Amniotic epithelial cell (primary cell): ENCODE measurements at regions not wholly inside any gene's neighbourhood (a gene's known extent, or its start where the extent isn't known, plus 50 kb on each side); places are given as distances from the start of the nearest gene placed in this dataset.

ENCODE experiments used
- DNase-seq: peaks from one replicate; pipeline ENCODE4 v3.0.0-alpha.2; 2010; ENCODE audit warnings: low read depth

DNA sequence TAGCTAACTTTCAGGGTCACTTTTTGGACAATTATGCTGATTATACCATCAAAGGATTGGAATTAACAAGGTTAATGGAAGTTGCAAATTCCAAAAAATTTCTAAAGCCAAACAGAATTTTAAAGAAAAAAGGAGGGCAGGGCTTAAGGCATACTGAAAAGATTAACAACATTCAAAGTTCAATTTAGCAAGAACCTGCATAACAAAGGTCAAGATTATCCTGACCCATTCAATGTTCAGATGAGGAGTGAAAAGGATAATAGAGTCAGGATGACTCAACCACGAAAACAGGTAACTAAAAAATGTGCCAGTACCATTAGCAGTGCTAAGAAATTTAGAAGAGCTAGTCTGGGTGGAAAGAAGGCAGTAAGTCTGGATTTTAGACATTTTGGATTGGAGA is 139.8 kb upstream of the HNMT start:
- DNase-seq = no peak

- DNase-seq = no peak
Measured at GRCh38 chr2:137826373-137827372, 137.6 kb upstream of the HNMT start.

DNA sequence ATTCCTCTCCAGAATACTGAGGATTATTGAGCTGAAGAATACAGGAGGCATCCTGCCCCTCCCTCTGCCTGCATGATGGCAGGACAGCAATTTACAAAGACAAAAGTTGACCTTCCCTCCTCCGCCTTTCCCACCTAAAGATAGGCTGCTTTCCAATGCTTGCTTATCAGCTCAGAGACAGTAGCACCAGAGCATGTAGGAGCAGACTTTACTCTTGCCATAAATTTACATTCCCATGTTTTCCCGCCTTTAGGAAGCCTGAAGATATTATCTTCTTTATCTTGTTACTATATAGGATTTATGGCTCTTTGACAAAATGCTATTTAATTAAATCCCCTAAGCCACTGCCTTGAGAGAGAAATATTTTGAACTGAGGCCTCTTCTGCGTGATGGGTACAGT is 135.6 kb upstream of the HNMT start:
- DNase-seq = no peak

DNA sequence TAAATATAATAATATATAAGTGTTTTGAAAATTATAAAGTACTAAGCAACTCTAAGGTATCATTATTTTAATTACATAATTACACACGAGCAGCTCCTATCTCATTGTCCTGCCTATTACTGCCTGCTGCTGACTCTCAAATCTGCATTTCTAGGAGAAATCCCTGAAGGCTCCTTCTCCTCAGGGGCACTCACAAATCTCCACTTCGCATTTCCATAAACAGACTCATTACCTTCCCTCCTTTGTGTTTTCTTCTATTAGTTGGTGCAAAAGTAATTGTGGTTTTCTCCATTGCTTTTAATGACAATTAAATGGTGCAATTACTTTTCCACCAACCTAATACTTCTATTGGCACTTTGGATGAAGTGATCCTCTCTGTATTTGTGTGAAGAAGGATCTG is 135.0 kb upstream of the HNMT start:
- DNase-seq = no peak

DNA sequence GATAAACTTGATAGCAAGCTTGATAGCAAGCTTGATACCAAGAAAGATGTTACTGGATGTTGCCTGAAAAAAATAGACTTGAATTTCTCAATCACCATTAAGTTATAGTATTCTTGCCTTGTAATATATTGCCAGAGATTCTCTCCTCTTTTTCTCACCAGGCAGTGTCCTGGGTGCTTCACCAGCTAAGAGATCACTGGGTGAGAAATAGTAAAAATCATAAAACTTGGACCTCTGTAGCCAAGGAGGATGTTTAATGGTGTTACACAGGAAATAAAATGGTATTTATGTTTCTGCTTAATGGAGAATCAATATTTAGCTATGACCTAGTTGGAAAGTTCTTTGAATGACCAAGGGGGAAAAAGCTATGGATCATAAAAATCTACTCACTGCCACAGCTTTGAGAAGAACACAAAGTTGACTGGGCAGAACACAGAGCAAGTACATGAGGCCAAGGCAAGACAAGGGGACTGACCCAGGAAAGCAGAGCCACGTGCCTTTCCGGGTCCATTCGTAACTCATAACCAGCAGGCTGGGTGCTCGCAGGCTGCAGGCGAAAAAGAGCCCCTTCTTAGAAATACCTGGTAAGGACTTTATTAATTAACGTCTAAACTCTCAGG is 129.4 kb upstream of the HNMT start:
- no peak for DNase-seq

GRCh38 chr2:137836671-137837070 is 127.6 kb upstream of the HNMT start:
- no peak for DNase-seq

- DNase-seq = no peak
Measured at GRCh38 chr2:137837830-137838229, 126.4 kb upstream of the HNMT start.

- peak; percentile 49 for DNase-seq
Measured at GRCh38 chr2:137838255-137839092, 125.8 kb upstream of the HNMT start.

DNA sequence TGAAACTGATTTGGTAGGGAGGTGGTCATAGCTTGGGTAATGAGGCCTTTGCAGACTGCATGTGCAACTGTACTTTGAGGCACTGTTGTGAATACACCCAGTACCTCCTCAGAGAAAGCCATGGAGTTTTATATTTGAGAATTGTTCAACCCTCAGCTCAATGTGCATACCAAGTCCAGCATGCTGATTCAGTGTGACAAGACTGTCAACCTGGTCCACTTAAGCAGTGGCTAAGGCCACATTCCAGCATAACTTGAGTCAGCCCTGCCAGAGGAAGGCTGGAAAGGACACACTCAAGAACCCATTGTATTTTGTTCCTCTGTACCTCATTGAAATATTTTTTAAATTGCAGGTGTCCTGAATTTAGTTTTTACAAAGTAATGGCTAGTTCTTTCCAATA is 121.8 kb upstream of the HNMT start:
- no peak for DNase-seq

- no peak for DNase-seq
Measured at GRCh38 chr2:137842952-137843351, 121.3 kb upstream of the HNMT start.

GRCh38 chr2:137845422-137845821 is 118.9 kb upstream of the HNMT start:
- DNase-seq = no peak

- DNase-seq = no peak
Measured at GRCh38 chr2:137846993-137847392, 117.3 kb upstream of the HNMT start.

DNA sequence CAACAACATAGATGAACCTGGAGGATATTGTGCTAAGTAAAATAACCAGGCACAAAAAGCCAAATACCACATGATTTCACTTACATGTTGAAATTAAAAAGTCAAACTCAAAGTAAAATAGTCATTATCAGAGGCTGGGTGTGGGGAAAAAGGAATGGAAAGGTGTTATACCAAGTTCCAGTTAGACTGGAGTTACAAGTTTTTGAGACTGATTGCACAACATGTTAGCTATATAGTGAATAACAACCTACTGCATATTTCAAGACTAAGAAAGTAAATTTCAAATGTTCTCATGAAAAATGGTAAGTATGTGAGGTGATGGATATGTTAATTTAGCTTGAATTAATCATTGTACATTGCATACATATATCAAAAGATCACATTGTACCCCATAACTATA is 116.8 kb upstream of the HNMT start:
- DNase-seq = no peak

DNA sequence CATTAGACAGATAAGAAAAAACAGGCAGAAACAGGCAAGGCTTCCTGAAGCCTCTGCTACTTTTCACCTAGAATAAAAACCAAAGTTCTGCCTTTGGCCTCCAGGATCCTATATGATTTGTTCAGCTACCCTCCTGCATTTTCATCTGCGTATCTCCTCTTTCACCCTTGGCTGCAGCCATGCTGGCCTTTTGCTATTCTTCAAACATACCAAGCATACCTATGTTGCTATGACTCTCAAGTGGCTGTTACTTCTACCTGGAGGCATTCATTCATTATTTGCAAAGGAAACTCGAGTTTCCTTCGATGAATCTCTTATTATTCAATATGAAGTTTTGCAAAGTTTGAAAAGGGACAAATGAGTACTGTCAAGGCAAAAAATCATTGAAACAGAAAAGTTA is 106.4 kb upstream of the HNMT start:
- DNase-seq = no peak

DNA sequence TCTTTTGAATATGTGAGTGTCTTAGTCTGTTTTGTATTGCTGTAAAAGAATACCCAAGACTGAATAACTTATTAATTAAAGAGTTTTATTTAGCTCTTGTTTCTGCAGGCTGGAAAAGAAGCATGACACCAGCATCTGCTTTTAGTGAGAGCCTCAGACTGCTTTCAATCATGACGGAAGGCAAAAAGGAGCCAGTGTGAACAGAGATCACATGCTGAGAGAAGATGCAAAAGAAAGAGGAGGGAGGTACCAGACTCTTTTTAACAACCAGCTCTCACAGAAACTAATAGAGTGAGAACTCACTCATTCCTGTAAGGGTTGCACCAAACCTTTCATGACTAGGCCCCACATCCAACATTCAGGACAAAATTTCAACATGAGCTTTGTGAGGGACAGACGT is 101.6 kb upstream of the HNMT start:
- DNase-seq = no peak

DNA sequence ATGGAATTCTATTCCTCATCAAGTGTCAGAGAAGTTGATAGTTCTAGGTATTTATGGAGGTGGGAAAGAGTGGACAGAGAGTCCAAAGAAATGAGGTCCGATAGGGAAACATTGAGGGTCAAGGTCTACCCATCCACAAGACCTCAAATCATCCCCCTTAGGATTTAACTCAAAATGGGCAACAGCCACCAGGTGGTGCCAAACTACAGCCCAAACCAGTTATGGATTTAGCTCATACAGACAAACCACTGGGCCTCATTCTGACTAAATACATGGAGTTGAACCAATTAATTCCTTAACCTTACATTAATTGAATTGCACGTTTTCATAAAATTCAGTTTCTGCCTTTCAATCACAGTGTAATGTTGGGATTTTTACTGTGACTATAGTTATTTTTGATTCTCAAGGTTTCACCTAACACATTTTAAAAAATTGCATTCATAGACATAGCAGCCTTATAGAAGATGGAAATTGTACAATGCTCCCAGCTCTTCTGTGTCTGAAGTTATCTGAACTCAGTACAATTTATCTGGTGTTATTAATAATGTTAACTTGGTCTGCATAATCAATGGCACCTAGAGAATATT is 98.2 kb upstream of the HNMT start:
- DNase-seq = peak; percentile 48

- DNase-seq = no peak
Measured at GRCh38 chr2:137870682-137871081, 93.6 kb upstream of the HNMT start.

DNA sequence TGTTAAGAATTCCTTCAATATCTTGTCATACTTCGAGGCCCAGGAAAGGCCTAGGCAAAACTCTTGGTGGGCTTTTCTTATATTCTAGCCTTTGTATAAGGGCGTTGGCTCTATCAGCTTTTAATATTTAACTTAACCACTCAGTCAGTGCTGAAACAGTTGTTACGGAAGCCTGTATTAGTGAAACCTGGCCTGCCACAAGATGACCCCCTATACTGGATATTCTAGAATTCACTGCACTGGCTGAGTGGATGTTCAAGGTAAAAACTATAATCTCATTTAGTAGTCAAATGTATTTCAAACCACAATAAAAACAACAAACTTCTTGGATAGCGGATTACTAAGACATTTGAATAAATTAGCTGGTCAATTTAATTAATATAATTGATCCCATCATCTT is 91.7 kb upstream of the HNMT start:
- no peak for DNase-seq

DNA sequence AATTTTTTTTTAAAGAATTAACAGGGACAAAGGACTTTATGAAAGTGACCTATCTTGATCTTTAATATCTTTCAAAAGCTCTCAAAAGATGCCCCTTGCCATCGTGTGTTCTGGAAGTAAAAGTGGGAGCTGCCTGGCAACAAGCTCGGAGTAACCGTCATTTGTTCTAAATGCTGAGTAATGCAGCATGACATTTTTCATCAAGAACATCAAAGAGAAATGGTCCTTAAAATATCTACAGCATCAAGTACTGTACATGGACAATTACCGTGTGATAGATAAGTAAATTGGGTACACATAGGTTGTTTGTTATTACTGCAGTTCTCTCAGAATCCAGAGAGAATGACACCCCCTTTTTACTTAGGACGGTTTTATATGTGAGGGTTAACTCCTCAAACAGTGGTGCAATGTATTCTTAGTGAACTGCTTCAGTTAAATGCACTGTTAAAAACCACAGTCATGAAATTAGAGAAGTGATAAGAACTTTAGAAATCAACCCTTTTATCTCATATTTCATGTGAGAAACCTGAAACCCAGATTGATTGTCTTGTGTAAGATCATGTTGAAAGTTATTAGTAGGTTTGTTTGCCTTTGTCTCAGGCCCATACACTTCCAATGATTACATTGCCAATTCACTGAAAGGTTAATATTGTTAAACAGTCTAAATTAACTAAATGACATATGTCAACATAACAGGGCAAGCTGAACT is 90.6 kb upstream of the HNMT start:
- DNase-seq = no peak

GRCh38 chr2:137879121-137879520 is 85.2 kb upstream of the HNMT start:
- DNase-seq = no peak

GRCh38 chr2:137881711-137882110 is 82.6 kb upstream of the HNMT start:
- no peak for DNase-seq
